ENCODE measurements at regions not wholly inside any gene's neighbourhood (a gene's known extent, or its start where the extent isn't known, plus 50 kb on each side); places are given as distances from the start of the nearest gene placed in this dataset.

DNA sequence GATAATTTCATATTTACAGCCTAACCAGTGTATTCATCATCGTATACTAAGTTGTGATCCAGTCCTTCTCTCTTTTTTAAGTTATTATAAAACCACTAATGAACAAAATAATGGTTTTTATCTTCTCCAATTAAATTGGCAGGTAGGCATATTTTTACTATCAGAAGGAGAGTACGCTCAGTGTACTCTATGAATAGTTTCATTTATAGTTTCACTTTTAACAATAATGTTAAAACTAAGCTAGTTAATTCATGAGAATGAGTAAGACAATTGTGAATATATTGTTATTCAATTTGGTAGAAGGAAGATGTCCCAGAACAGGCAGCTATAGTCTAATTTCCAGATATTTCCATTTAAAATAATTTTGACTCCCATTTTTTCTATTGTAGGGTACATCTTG, 277.1 kb downstream of the RASSF9 start:
- FAIRE-seq, result no peak
- CTCF ChIA-PET (ENCODE audit: partially characterized antibody), result interaction anchor here (0.6 to 1.6 kb wide), 3 partner anchors 91 to 394 kb away, joined by 3 to 5 read pairs (median 3); no protein-coding TSS in a partner anchor
- no peak for TF ChIP-seq RAD21 (IDR thresholded peaks at IDR 0.05 in 1 of 2, conservative IDR thresholded peaks at IDR 0.05 in 1 of 2; ENCODE audit: low read depth in 2 of 2, low read length in 2 of 2)
- no peak for TF ChIP-seq CREB1 (IDR thresholded peaks at IDR 0.05)
- TF ChIP-seq ZNF274 (IDR thresholded peaks at IDR 0.05; ENCODE audit: borderline replicate concordance, extremely low read depth, low read length), result no peak
- no peak for TF ChIP-seq YY1 (IDR thresholded peaks at IDR 0.05; ENCODE audit: low read depth, low read length)

More for the DNA sequence above, 277.1 kb downstream of the RASSF9 start:
- Histone ChIP-seq H4K20me1 (replicated peaks in 1 of 2; ENCODE audit: control insufficient read depth in 1 of 2, insufficient read depth in 2 of 2, low read length in 2 of 2) (no peaks in the 10 kb centered on the region), H3K4me3 (ENCODE audit: extremely low read depth in 1 of 4, insufficient read depth in 2 of 4, low read depth in 3 of 4, low read length in 4 of 4) (no peak overlapping the region), H2BK15ac (ENCODE audit: low read length) (no peak overlapping the region), H3K14ac (ENCODE audit: insufficient read length) (no peak overlapping the region), H3K18ac (ENCODE audit: extremely low read depth, low read length) (no peak overlapping the region), H2BK120ac (replicated peaks; ENCODE audit: low read depth, low read length) (no peak overlapping the region), H3K27ac (ENCODE audit: low read depth, low read length) (no peak overlapping the region), H3K79me2 (ENCODE audit: control insufficient read depth in 1 of 2, insufficient read depth in 2 of 2, low read length in 2 of 2) (no peaks in the 10 kb centered on the region), H2BK20ac (ENCODE audit: low read length) (no peak overlapping the region), H2AK5ac (ENCODE audit: low read depth, low read length) (no peak overlapping the region), H4K5ac (ENCODE audit: insufficient read length, low read depth, low read length) (no peak overlapping the region), H3K9me3 (ENCODE audit: insufficient read depth in 2 of 2, low read depth in 1 of 2, low read length in 1 of 2) (no peaks in the 10 kb centered on the region), H4K8ac (ENCODE audit: extremely low read depth, insufficient read depth, low read length) (no peak overlapping the region), H2BK5ac (ENCODE audit: low read depth, low read length) (no peak overlapping the region), H3K27me3 (replicated peaks in 1 of 4; ENCODE audit: control insufficient read depth in 3 of 4, extremely low read depth in 1 of 4, insufficient read depth in 3 of 4, low read length in 3 of 4) (no peaks in the 10 kb centered on the region), H3K56ac (replicated peaks; ENCODE audit: insufficient read length, low read depth, low read length) (no peak overlapping the region), H3K4ac (replicated peaks; ENCODE audit: insufficient read length, low read depth, low read length) (no peak overlapping the region), H3K36me3 (ENCODE audit: control insufficient read depth in 2 of 4, insufficient read depth in 4 of 4, low read length in 3 of 4) (no peaks in the 10 kb centered on the region), H3K4me1 (replicated peaks in 1 of 4; ENCODE audit: control insufficient read depth in 3 of 4, insufficient read depth in 4 of 4, low read length in 3 of 4) (no peaks in the 10 kb centered on the region), H2BK12ac (ENCODE audit: low read depth, low read length) (no peak overlapping the region), H3K4me2 (ENCODE audit: insufficient read depth in 1 of 2, low read depth in 2 of 2, low read length in 2 of 2) (no peak overlapping the region), H4K91ac (replicated peaks; ENCODE audit: insufficient read length, low read length) (no peak overlapping the region), H2AFZ (ENCODE audit: low read length) (no peak overlapping the region), H3K23ac (ENCODE audit: insufficient read length) (no peak overlapping the region), H3K9ac (replicated peaks in 1 of 4; ENCODE audit: extremely low read depth in 1 of 4, low read depth in 3 of 4, low read length in 3 of 4) (no peak overlapping the region), H3K79me1 (ENCODE audit: low read depth, low read length) (no peaks in the 10 kb centered on the region), H3K23me2 (ENCODE audit: low read depth, low read length) (no peaks in the 10 kb centered on the region)
- POLR2A ChIA-PET (ENCODE audit: partially characterized antibody), result interaction anchor here (1.4 kb wide), 1 partner anchor 277 kb away, joined by 3 read pairs; the partner anchor contains the start of gene RASSF9
- DNase-seq (ENCODE audit: low read depth in 1 of 2, low spot score in 2 of 2), result no peak
- WGBS, 2 experiments (ENCODE audit: extremely low coverage in 1 of 2, insufficient coverage in 1 of 2, insufficient read length in 1 of 2, insufficient replicate concordance in 2 of 2, low coverage in 1 of 2, low lambda C conversion rate in 2 of 2, missing lambda C conversion rate in 1 of 2), result 97% methylated on average over 2 of the region's 2 CpGs; no CpG with 5 or more reads in 1 of the 2 experiments
